K562 (cell line): ENCODE measurements at regions not wholly inside any gene's neighbourhood (a gene's known extent, or its start where the extent isn't known, plus 50 kb on each side); places are given as distances from the start of the nearest gene placed in this dataset.
A peak's percentile ranks its signal among the peaks of the same experiment; 100 is the strongest.

Experiments used
- ATAC-seq: fragments of 200-7000 bp; cut with Tn5 transposase; 3 replicates; pipeline ENCODE4 v1.9.1; 2020; ENCODE audit warnings: moderate library complexity
- BruUV-seq: library from RNA; stranded (reverse); fragments of 400-500 nt; replicated peaks from 2 replicates; lab custom pipeline; 2021; lab: Mats Ljungman, UMichigan
- CTCF ChIA-PET: fragments of 300-600 bp; formaldehyde crosslinking; extraction: SDS; loops from one replicate; lab custom pipeline; 2021; ENCODE audit warnings: low intra/inter-chr PET ratio; lab: Yijun Ruan, JAX
- POLR2A ChIA-PET: fragments of 300-600, 350-650 bp; sonication (Branson Sonifier 250); formaldehyde crosslinking; extraction: SDS; loops from one replicate; lab custom pipeline; 2021; ENCODE audit warnings: antibody characterized with exemption, inconsistent platforms; lab: Yijun Ruan, JAX
- DNase-seq, 4 experiments: peaks; one replicate each; pipeline versions ENCODE4 v3.0.0 to v3.0.0-alpha.2; 2011 to 2018; ENCODE audit warnings: low spot score in 3 of 4, mixed read lengths in 3 of 4; ENCODE audit errors: extremely low read depth in 1 of 4
- FAIRE-seq: peaks from 2 replicates; lab custom pipeline; 2011; peaks lifted over from hg19 to GRCh38; lab: Jason Lieb, UNC
- H2AFZ ChIP-seq: 2 replicates; pipeline ENCODE4 v1.6.0; 2011; ENCODE audit warnings: low read depth, low read length, control low read depth, inconsistent platforms
- H3K27ac ChIP-seq: fragments of 200-600 bp; 3 replicates; pipeline ENCODE4 v1.8.0; 2011; ENCODE audit warnings: low read depth, mild to moderate bottlenecking, control low read depth, inconsistent platforms, low read length, moderate library complexity, mixed read lengths; ENCODE audit errors: extremely low read depth
- H3K27me3 ChIP-seq, 2 experiments: fragments of 300-600 bp in 1 of 2; 2 replicates in 1 of 2; 3 replicates in 1 of 2; pipeline versions ENCODE4 v1.6.0 to v1.8.0; 2011; ENCODE audit warnings: inconsistent platforms in 2 of 2, low read length in 2 of 2, mild to moderate bottlenecking in 1 of 2, mixed read lengths in 1 of 2, moderate library complexity in 1 of 2; ENCODE audit not compliant: control insufficient read depth in 2 of 2, insufficient read depth in 2 of 2
- H3K36me3 ChIP-seq: fragments of 300-600 bp; 3 replicates; pipeline ENCODE4 v1.8.0; 2011; ENCODE audit warnings: mild to moderate bottlenecking, low read length, inconsistent platforms; ENCODE audit not compliant: control insufficient read depth, insufficient read depth
- H3K4me1 ChIP-seq, 2 experiments: fragments of 200-600 bp in 1 of 2; replicated peaks in 1 of 2; 2 replicates in 1 of 2; 3 replicates in 1 of 2; pipeline versions ENCODE4 v1.5.1 to v1.8.0; 2011; ENCODE audit warnings: inconsistent platforms in 2 of 2, low read length in 2 of 2, mild to moderate bottlenecking in 1 of 2, mixed read lengths in 1 of 2, moderate library complexity in 1 of 2; ENCODE audit not compliant: control insufficient read depth in 2 of 2, insufficient read depth in 2 of 2
- H3K4me2 ChIP-seq: 2 replicates; pipeline ENCODE4 v1.6.1; 2011; ENCODE audit warnings: low read length, control low read depth, inconsistent platforms, mixed read lengths; ENCODE audit not compliant: insufficient read depth
- H3K4me3 ChIP-seq: fragments of 200-600 bp; sonication (generic), shearing (Covaris generic); 2 replicates; pipeline ENCODE4 v1.5.1; 2016; ENCODE audit warnings: control low read depth, inconsistent platforms
- H3K79me2 ChIP-seq: fragments of 200-600 bp; 3 replicates; pipeline ENCODE4 v1.8.0; 2011; ENCODE audit warnings: low read length, inconsistent platforms; ENCODE audit not compliant: control insufficient read depth, insufficient read depth
- H3K9ac ChIP-seq, 2 experiments: 2 replicates each; pipeline versions ENCODE4 v1.6.0 to v1.6.1; 2011; ENCODE audit warnings: low read depth in 2 of 2, low read length in 2 of 2, control low read depth in 1 of 2, inconsistent platforms in 1 of 2, mild to moderate bottlenecking in 1 of 2, mixed read lengths in 1 of 2; ENCODE audit not compliant: insufficient read depth in 1 of 2
- H3K9me1 ChIP-seq: one replicate; pipeline ENCODE4 v1.6.0; 2011; ENCODE audit warnings: inconsistent platforms, mild to moderate bottlenecking, low read length, moderate library complexity; ENCODE audit not compliant: control insufficient read depth, insufficient read depth
- H3K9me3 ChIP-seq: replicated peaks from 2 replicates; pipeline ENCODE4 v1.5.1; 2011; ENCODE audit warnings: low read depth, low read length, inconsistent platforms; ENCODE audit not compliant: control insufficient read depth, insufficient read depth
- H4K20me1 ChIP-seq: replicated peaks from 2 replicates; pipeline ENCODE4 v1.6.1; 2011; ENCODE audit warnings: low read length, inconsistent platforms, mixed read lengths; ENCODE audit not compliant: control insufficient read depth, insufficient read depth
- FOS ChIP-seq: IDR thresholded peaks from 3 replicates; pipeline ENCODE4 v1.6.1; 2011; ENCODE audit not compliant: insufficient read length; ENCODE audit errors: extremely low read depth
- FOXP1 ChIP-seq: sonication (generic); formaldehyde crosslinking; IDR thresholded peaks from 2 replicates; pipeline ENCODE4 v1.8.0; 2022; ENCODE audit warnings: mild to moderate bottlenecking, missing genetic modification reagents
- NR2C2 ChIP-seq, 2 experiments: fragments of 200-800 bp in 1 of 2; sonication (Bioruptor generic) in 1 of 2; sonication (generic) in 1 of 2; formaldehyde crosslinking in 1 of 2; IDR thresholded peaks; 2 replicates each; pipeline versions ENCODE4 v1.6.1 to v1.8.0; 2016 to 2022; ENCODE audit warnings: mild to moderate bottlenecking in 1 of 2, missing compliant biosample characterization in 1 of 2, missing genetic modification characterization in 1 of 2, missing genetic modification reagents in 1 of 2
- TAL1 ChIP-seq: fragments of 450-650 bp; IDR thresholded peaks from 2 replicates; pipeline ENCODE4 v1.6.1; 2016; ENCODE audit warnings: mild to moderate bottlenecking
- ZBTB34 ChIP-seq: fragments of 250-450 bp; sonication (Bioruptor Pico); IDR thresholded peaks from 2 replicates; pipeline ENCODE4 v1.8.0; 2021; ENCODE audit warnings: mild to moderate bottlenecking, moderate library complexity
- ZNF24 ChIP-seq: fragments of 450-650 bp; IDR thresholded peaks from 2 replicates; pipeline ENCODE4 v1.6.1; 2016
- WGBS: fragments of 100-300 bp; shearing (Covaris generic); methylation state at CpG from one replicate; pipeline ENCODE4 v1.1.6; 2016; ENCODE audit warnings: low coverage, mixed read lengths; ENCODE audit not compliant: insufficient coverage; ENCODE audit errors: missing lambda C conversion rate; 5-methylcytosine and 5-hydroxymethylcytosine counted together
- in situ Hi-C: fragments of 300-500 bp; cut with MboI; formaldehyde crosslinking; loops from 4 replicates; pipeline ENCODE4 v1.15.0; 2018; ENCODE audit warnings: inconsistent platforms, mixed read lengths
- intact Hi-C: fragments of 100-400 bp; cut with micrococcal nuclease; formaldehyde crosslinking; loops from 2 replicates; pipeline ENCODE4 v1.14.2; 2022

GRCh38 chr18:45518311-45519155 is 96.7 kb upstream of the SLC14A2 start:
- no TSS peak for BruUV-seq
- Histone ChIP-seq H3K27me3 (peaks cover 0 to 5% of the 10 kb centered on the region in 2 experiments; a peak in 1 of 5 replicates), H3K27ac (no peak overlapping the region), H3K4me1 (no peaks in the 10 kb centered on the region), H3K9me1 (no peaks in the 10 kb centered on the region), H3K9me3 (no peaks in the 10 kb centered on the region), H3K79me2 (no peaks in the 10 kb centered on the region), H4K20me1 (no peaks in the 10 kb centered on the region), H3K36me3 (no peaks in the 10 kb centered on the region), H3K4me3 (no peak overlapping the region), H3K9ac (no peak overlapping the region), H2AFZ (no peak overlapping the region), H3K4me2 (no peak overlapping the region)
- ChIA-PET POLR2A (no interaction called here), CTCF (no interaction called here)
- 2% methylated on average over 3 of the region's 3 CpGs for WGBS
- no peak for TF ChIP-seq FOS
- TF ChIP-seq ZNF24, result peak; percentile 41; the same call in 1 of the 2 replicates
- FAIRE-seq (no peak), ATAC-seq (no peak), DNase-seq (no peak)
- intact Hi-C loops (no loop called here), in situ Hi-C loops (no loop called here)

- in situ Hi-C loops (no loop called here), intact Hi-C loops (no loop called here)
- POLR2A ChIA-PET, result interaction anchor here (0.6 kb wide), 1 partner anchor 24 kb away, joined by 3 read pairs; no protein-coding TSS in a partner anchor
- no peaks in the 10 kb centered on the region for H3K9me1 ChIP-seq
- no peak overlapping the region for H3K4me3 ChIP-seq
- no TSS peak for BruUV-seq
- FAIRE-seq (no peak), ATAC-seq (no peak), DNase-seq (no peak)
- WGBS, result 2% methylated on average over 7 of the region's 7 CpGs
- H3K79me2 ChIP-seq, result no peaks in the 10 kb centered on the region
- H3K27me3 ChIP-seq, result peaks cover 0 to 5% of the 10 kb centered on the region in 2 experiments; a peak in 1 of 5 replicates
- H3K4me2 ChIP-seq, result no peak overlapping the region
- no peaks in the 10 kb centered on the region for H3K4me1 ChIP-seq
- CTCF ChIA-PET, result no interaction called here
- no peak overlapping the region for H2AFZ ChIP-seq
- H3K9ac ChIP-seq, result no peak overlapping the region
- H3K36me3 ChIP-seq, result no peaks in the 10 kb centered on the region
- no peak overlapping the region for H3K27ac ChIP-seq
- H3K9me3 ChIP-seq, result no peaks in the 10 kb centered on the region
- H4K20me1 ChIP-seq, result no peaks in the 10 kb centered on the region
- TF ChIP-seq FOXP1 (no peak), ZBTB34 (CRISPR knock-in tag) (no peak), TAL1 (no peak), NR2C2 (CRISPR knock-in tag; IDR thresholded peaks at IDR 0.05) (no peak), NR2C2 (tag; IDR thresholded peaks at IDR 0.05) (no peak)
Measured at GRCh38 chr18:45519411-45520280, 95.6 kb upstream of the SLC14A2 start.
